Panc1 (cell line): ENCODE measurements at regions not wholly inside any gene's neighbourhood (a gene's known extent, or its start where the extent isn't known, plus 50 kb on each side); places are given as distances from the start of the nearest gene placed in this dataset.

Experiments
- ATAC-seq: fragments of 200-7000 bp; cut with Tn5 transposase; 2 replicates; pipeline ENCODE4 v1.9.1; 2020; ENCODE audit warnings: mild to moderate bottlenecking, moderate library complexity
- BruUV-seq: library from RNA; stranded (reverse); fragments of 400-500 nt; replicated peaks from 2 replicates; lab custom pipeline; 2021; lab: Mats Ljungman, UMichigan
- CTCF ChIA-PET: fragments of 300-600 bp; sonication (Branson Sonifier 250); formaldehyde crosslinking; loops from one replicate; lab custom pipeline; 2022; ENCODE audit warnings: antibody characterized with exemption; lab: Charles Lee
- POLR2A ChIA-PET: fragments of 300-600 bp; sonication (Branson Sonifier 250); formaldehyde crosslinking; loops from one replicate; lab custom pipeline; 2022; ENCODE audit warnings: antibody characterized with exemption; lab: Charles Lee
- DNase-seq: peaks from one replicate; pipeline ENCODE4 v3.0.0-alpha.2; 2010; ENCODE audit warnings: low read depth, low spot score
- H3K27ac ChIP-seq: 2 replicates; pipeline ENCODE4 v1.5.1; 2011; ENCODE audit warnings: mild to moderate bottlenecking, low read length, inconsistent platforms
- H3K27me3 ChIP-seq: fragments of 200-500 bp; sonication (Bioruptor generic); 2 replicates; pipeline ENCODE4 v1.6.0; 2014; ENCODE audit warnings: low read length, inconsistent platforms; ENCODE audit not compliant: control insufficient read depth, insufficient read depth
- H3K36me3 ChIP-seq: fragments of 200-500 bp; sonication (Bioruptor generic); 2 replicates; pipeline ENCODE4 v1.5.1; 2014; ENCODE audit warnings: inconsistent platforms, mild to moderate bottlenecking, low read length, moderate library complexity; ENCODE audit not compliant: control insufficient read depth, insufficient read depth
- H3K4me1 ChIP-seq: 2 replicates; pipeline ENCODE4 v1.5.1; 2011; ENCODE audit warnings: inconsistent platforms, mild to moderate bottlenecking, low read length, moderate library complexity; ENCODE audit not compliant: control insufficient read depth, insufficient read depth
- H3K4me3 ChIP-seq, 2 experiments: 2 replicates each; pipeline ENCODE4 v1.5.1; 2011 to 2012; ENCODE audit warnings: low read depth in 2 of 2, low read length in 2 of 2, mild to moderate bottlenecking in 2 of 2, inconsistent platforms in 1 of 2, moderate library complexity in 1 of 2
- H3K9me3 ChIP-seq: fragments of 200-500 bp; sonication (Bioruptor generic); 2 replicates; pipeline ENCODE4 v1.5.1; 2014; ENCODE audit warnings: low read depth, mild to moderate bottlenecking, inconsistent platforms, low read length, moderate library complexity; ENCODE audit not compliant: control insufficient read depth, insufficient read depth
- CTCF ChIP-seq: fragments of 450-650 bp; IDR thresholded peaks from 2 replicates; pipeline ENCODE4 v1.5.1; 2017; ENCODE audit warnings: mild to moderate bottlenecking
- POLR2AphosphoS5 ChIP-seq: IDR thresholded peaks from 2 replicates; pipeline ENCODE4 v1.6.1; 2012; ENCODE audit warnings: mild to moderate bottlenecking, low read depth, low read length, moderate library complexity
- REST ChIP-seq, 2 experiments: IDR thresholded peaks; 2 replicates each; pipeline ENCODE4 v1.6.1; 2011 to 2012; ENCODE audit warnings: low read depth in 2 of 2, control low read depth in 1 of 2, low read length in 1 of 2, mild to moderate bottlenecking in 1 of 2, moderate library complexity in 1 of 2; ENCODE audit not compliant: insufficient read depth in 1 of 2
- SIN3A ChIP-seq: IDR thresholded peaks from 2 replicates; pipeline ENCODE4 v1.6.1; 2012; ENCODE audit warnings: low read depth, mild to moderate bottlenecking, low read length, moderate library complexity, borderline replicate concordance; ENCODE audit not compliant: insufficient read depth
- TCF7L2 ChIP-seq: IDR thresholded peaks from 2 replicates; pipeline ENCODE4 v1.6.1; 2011; ENCODE audit warnings: mild to moderate bottlenecking, low read depth, low read length, inconsistent platforms
- in situ Hi-C: cut with HindIII; loops from 2 replicates; pipeline ENCODE4 v1.10.0; 2016; ENCODE audit warnings: low sequenced_read_pairs, low pct_unique_long_range_greater_than_20kb
- intact Hi-C: fragments of 100-400 bp; cut with micrococcal nuclease; formaldehyde crosslinking; loops from one replicate; pipeline ENCODE4 v1.10.0; 2022; ENCODE audit not compliant: unreplicated experiment

GRCh38 chr11:119481021-119481666 is 58.2 kb upstream of the THY1 start:
- Histone ChIP-seq H3K4me3 (no peak overlapping the region), H3K27ac (no peak overlapping the region), H3K36me3 (no peaks in the 10 kb centered on the region), H3K4me1 (no peaks in the 10 kb centered on the region), H3K9me3 (no peaks in the 10 kb centered on the region), H3K27me3 (no peaks in the 10 kb centered on the region)
- in situ Hi-C loops (no loop called here), intact Hi-C loops (loop anchor here (1.0 to 10.0 kb wide), 4 partner anchors 53 to 531 kb away; partner anchors contain the start of gene NECTIN1)
- DNase-seq = peak; percentile 57
- BruUV-seq = no TSS peak
- peak; percentile 91 for ATAC-seq
- ChIA-PET POLR2A (no interaction called here), CTCF (interaction anchor here (0.7 to 1.2 kb wide), 3 partner anchors 11 to 143 kb away, joined by 3 to 8 read pairs (median 4); no protein-coding TSS in a partner anchor)
- no peak for TF ChIP-seq SIN3A
- peak; percentile 98 for TF ChIP-seq CTCF
- 0 out of 4 replicates have a peak, but pooled peaks of 1 of the 2 experiments have one; percentile 11 for TF ChIP-seq REST (IDR thresholded peaks at IDR 0.05; ENCODE audit: insufficient read depth in 1 of 2, low read depth in 2 of 2, low read length in 1 of 2)

GRCh38 chr11:119480380-119481020 is 57.5 kb upstream of the THY1 start:
- ATAC-seq = no peak
- ChIA-PET POLR2A (no interaction called here), CTCF (interaction anchor here (0.6 to 1.2 kb wide), 3 partner anchors 11 to 137 kb away, joined by 3 to 4 read pairs (median 3); no protein-coding TSS in a partner anchor)
- H3K27me3 ChIP-seq = no peaks in the 10 kb centered on the region
- in situ Hi-C loops (no loop called here), intact Hi-C loops (loop anchor here (1.0 to 10.0 kb wide), 4 partner anchors 54 to 532 kb away; partner anchors contain the start of gene NECTIN1)
- H3K4me3 ChIP-seq = no peak overlapping the region
- no peak for DNase-seq
- TF ChIP-seq POLR2AphosphoS5 (no peak), CTCF (no peak), TCF7L2 (no peak), SIN3A (no peak), REST (IDR thresholded peaks at IDR 0.05; ENCODE audit: insufficient read depth in 1 of 2, low read depth in 2 of 2, low read length in 1 of 2) (no peak)
- H3K27ac ChIP-seq = no peak overlapping the region
- no peaks in the 10 kb centered on the region for H3K36me3 ChIP-seq
- no TSS peak for BruUV-seq
- H3K4me1 ChIP-seq = no peaks in the 10 kb centered on the region
- no peaks in the 10 kb centered on the region for H3K9me3 ChIP-seq
